Pancreas (tissue), 10 donors: ENCODE measurements at regions not wholly inside any gene's neighbourhood (a gene's known extent, or its start where the extent isn't known, plus 50 kb on each side); places are given as distances from the start of the nearest gene placed in this dataset.

ENCODE experiments used
- ATAC-seq, 4 donors: fragments of 200-7000 bp; cut with Tn5 transposase; one replicate each; pipeline versions ENCODE4 v1.8.0 to v1.9.1; 2020; ENCODE audit warnings: mild to moderate bottlenecking in 4 of 4, moderate library complexity in 4 of 4
- DNase-seq, 6 donors: peaks; one replicate each; pipeline ENCODE4 v3.0.0-alpha.2; 2020
- FAIRE-seq: peaks from 2 replicates; lab custom pipeline; 2012; peaks lifted over from hg19 to GRCh38; lab: Jason Lieb, UNC
- H3K27ac ChIP-seq, 4 donors: fragments of 200-600 bp; sonication (generic); 1 replicate in 3 of 4; 2 replicates in 1 of 4; pipeline versions ENCODE4 v1.5.0 to v1.8.0; 2020
- H3K27me3 ChIP-seq, 4 donors: fragments of 200-600 bp; one replicate each; pipeline ENCODE4 v1.8.0; 2021
- H3K36me3 ChIP-seq, 3 donors: fragments of 200-600 bp; sonication (generic) in 1 of 3; one replicate each; pipeline versions ENCODE4 v1.5.0 to v1.8.0; 2020 to 2021
- H3K4me1 ChIP-seq, 3 donors: fragments of 200-600 bp; one replicate each; pipeline ENCODE4 v1.8.0; 2021
- H3K4me3 ChIP-seq, 4 donors: fragments of 200-600 bp; sonication (generic) in 2 of 4; one replicate each; pipeline versions ENCODE4 v1.5.0 to v1.8.0; 2020 to 2021
- H3K9me3 ChIP-seq, 4 donors: fragments of 200-600 bp; one replicate each; pipeline ENCODE4 v1.8.0; 2021
- WGBS, 2 donors: extraction: QIAGEN DNeasy Blood & Tissue Kit; methylation state at CpG; one replicate each; pipeline ENCODE4 v1.1.7; 2013; 5-methylcytosine and 5-hydroxymethylcytosine counted together
- intact Hi-C, 3 donors: fragments of 100-400 bp; cut with DNase I; formaldehyde crosslinking; loops; one replicate each; pipeline versions ENCODE4 v1.11.1 to v1.14.2; 2022
- TF ChIP-seq, protein P1 (sequence below), 4 donors: fragments of 200-600 bp; sonication (generic) in 3 of 4; IDR thresholded peaks; one replicate each; pipeline versions ENCODE4 v1.5.0 to v1.8.0; 2021; ENCODE audit warnings: antibody characterized with exemption in 4 of 4
- donor health status: healthy with polysubstance abuse.
- donor health status: DM: no; HTN: no; CAD: no; lungs with moderate emphysema.
- donor health status: DM: no; HTN: no; CAD: no.
- donor health status: control.
- donor health status: control.
- donor health status: Bipolar disorder and iron deficiency.
- donor health status: DM: yes; HTN: yes; CAD: no.
- donor health status: DM: no; HTN: no; CAD: no.
- donor health status: DM: no; HTN: no; CAD: no.
- donor health status: DM: yes; HTN: yes; CAD: no.

DNA sequence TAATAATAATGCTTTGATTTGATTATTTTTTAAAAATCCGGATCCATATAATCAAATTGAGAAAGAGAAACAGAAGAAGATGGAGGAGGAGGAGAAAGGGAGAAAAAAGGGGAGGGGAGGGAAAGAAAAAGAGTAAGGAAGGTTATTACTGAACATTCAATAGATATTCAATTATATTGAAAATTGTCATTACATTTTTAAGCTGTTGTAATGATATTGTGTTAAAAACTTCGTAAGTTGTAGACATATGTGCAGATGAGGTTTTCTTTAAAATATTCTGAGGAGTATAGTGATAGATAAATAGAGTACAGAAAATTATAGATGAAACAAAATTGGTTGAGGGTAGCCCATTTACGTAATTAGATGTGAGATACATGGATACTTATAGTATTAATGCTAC, 933.0 kb upstream of the PHF14 start:
- no peaks in the 10 kb centered on the region for H3K9me3 ChIP-seq
- no peaks in the 10 kb centered on the region for H3K27me3 ChIP-seq
- no peak for DNase-seq
- ATAC-seq: no peak
- intact Hi-C loops: no loop called here
- TF ChIP-seq, protein P1, sequence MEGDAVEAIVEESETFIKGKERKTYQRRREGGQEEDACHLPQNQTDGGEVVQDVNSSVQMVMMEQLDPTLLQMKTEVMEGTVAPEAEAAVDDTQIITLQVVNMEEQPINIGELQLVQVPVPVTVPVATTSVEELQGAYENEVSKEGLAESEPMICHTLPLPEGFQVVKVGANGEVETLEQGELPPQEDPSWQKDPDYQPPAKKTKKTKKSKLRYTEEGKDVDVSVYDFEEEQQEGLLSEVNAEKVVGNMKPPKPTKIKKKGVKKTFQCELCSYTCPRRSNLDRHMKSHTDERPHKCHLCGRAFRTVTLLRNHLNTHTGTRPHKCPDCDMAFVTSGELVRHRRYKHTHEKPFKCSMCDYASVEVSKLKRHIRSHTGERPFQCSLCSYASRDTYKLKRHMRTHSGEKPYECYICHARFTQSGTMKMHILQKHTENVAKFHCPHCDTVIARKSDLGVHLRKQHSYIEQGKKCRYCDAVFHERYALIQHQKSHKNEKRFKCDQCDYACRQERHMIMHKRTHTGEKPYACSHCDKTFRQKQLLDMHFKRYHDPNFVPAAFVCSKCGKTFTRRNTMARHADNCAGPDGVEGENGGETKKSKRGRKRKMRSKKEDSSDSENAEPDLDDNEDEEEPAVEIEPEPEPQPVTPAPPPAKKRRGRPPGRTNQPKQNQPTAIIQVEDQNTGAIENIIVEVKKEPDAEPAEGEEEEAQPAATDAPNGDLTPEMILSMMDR (IDR thresholded peaks at IDR 0.05): no peak
- H3K4me1 ChIP-seq: no peaks in the 10 kb centered on the region
- FAIRE-seq: no peak
- H3K27ac ChIP-seq: no peak overlapping the region
- WGBS, 2 donors: 52 to 76% methylated on average over 3 of the region's 3 CpGs
- no peak overlapping the region for H3K4me3 ChIP-seq
- H3K36me3 ChIP-seq: no peaks in the 10 kb centered on the region

DNA sequence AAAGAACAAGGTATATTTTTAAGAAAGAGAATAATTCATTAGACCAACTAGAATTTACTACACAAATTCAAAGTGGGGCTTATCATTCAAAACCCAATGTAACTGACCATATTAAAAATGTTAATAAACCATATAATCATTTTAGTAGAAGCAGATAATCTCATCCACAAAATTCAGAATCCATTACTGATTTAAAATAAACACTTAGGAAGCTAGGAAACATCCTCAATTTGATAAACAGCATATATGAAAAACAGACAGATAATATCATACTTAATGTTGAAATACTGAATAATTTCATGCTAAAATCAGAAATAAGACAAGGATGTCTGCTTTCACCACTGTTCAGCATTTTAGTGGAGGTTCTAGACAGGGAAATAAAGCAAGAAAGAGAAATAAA, 902.8 kb upstream of the PHF14 start:
- no peaks in the 10 kb centered on the region for H3K4me1 ChIP-seq
- TF ChIP-seq, protein P1 (IDR thresholded peaks at IDR 0.05): no peak
- no peak overlapping the region for H3K4me3 ChIP-seq
- no peak overlapping the region for H3K27ac ChIP-seq
- intact Hi-C loops: no loop called here
- H3K36me3 ChIP-seq: no peaks in the 10 kb centered on the region
- no peaks in the 10 kb centered on the region for H3K9me3 ChIP-seq
- H3K27me3 ChIP-seq: peaks cover 0 to 1% (median 0%) of the 10 kb centered on the region in 4 donors
- DNase-seq: no peak
- no peak for ATAC-seq
- no peak for FAIRE-seq

DNA sequence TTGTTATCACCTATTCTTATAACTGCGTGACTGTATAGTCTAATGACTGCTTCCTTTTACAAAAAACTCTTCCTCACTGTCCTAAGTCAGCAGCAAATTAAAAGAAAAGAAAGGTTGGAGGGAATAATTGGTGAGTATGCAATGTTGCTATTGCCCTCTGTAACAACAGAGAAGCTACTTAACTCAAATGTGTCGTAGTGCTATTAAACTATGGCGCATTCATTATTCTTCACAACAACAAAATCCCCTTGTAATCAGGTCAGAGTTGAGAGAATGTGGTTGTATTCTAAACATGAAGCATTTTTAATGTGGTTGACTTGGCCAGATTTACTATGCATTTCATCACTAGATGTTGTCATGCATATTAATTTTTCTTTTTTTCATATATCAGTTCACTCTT, 897.8 kb upstream of the PHF14 start:
- ATAC-seq (no peak), FAIRE-seq (no peak), DNase-seq (no peak)
- Histone ChIP-seq H3K9me3 (no peaks in the 10 kb centered on the region), H3K27me3 (no peaks in the 10 kb centered on the region), H3K4me3 (no peak overlapping the region), H3K27ac (no peak overlapping the region), H3K4me1 (no peaks in the 10 kb centered on the region), H3K36me3 (no peaks in the 10 kb centered on the region)
- WGBS, 2 donors: 80 to 84% methylated on average over 3 of the region's 3 CpGs
- intact Hi-C loops: no loop called here
- TF ChIP-seq, protein P1 (IDR thresholded peaks at IDR 0.05): no peak

- no peaks in the 10 kb centered on the region for H3K27me3 ChIP-seq
- TF ChIP-seq, protein P1 (IDR thresholded peaks at IDR 0.05): no peak
- DNase-seq (no peak), FAIRE-seq (no peak), ATAC-seq (no peak)
- WGBS, 2 donors: 73 to 74% methylated on average over 4 of the region's 4 CpGs
- no peaks in the 10 kb centered on the region for H3K4me1 ChIP-seq
- no peak overlapping the region for H3K27ac ChIP-seq
- H3K9me3 ChIP-seq: no peaks in the 10 kb centered on the region
- no peak overlapping the region for H3K4me3 ChIP-seq
- H3K36me3 ChIP-seq: no peaks in the 10 kb centered on the region
- intact Hi-C loops: no loop called here
Observed at GRCh38 chr7:10076660-10077300, 896.9 kb upstream of the PHF14 start.

- Histone ChIP-seq H3K27me3 (no peaks in the 10 kb centered on the region), H3K36me3 (no peaks in the 10 kb centered on the region), H3K4me3 (no peak overlapping the region), H3K27ac (no peak overlapping the region), H3K4me1 (no peaks in the 10 kb centered on the region), H3K9me3 (no peaks in the 10 kb centered on the region)
- DNase-seq (peak in 1 of 6 donors; percentile 40), FAIRE-seq (no peak), ATAC-seq (no peak)
- intact Hi-C loops: no loop called here
- WGBS, 2 donors: 88 to 95% methylated on average over 5 of the region's 5 CpGs
- TF ChIP-seq, protein P1 (IDR thresholded peaks at IDR 0.05): no peak
Observed at GRCh38 chr7:10079572-10079971, 894.1 kb upstream of the PHF14 start.
